ENCODE measurements at regions not wholly inside any gene's neighbourhood (a gene's known extent, or its start where the extent isn't known, plus 50 kb on each side); places are given as distances from the start of the nearest gene placed in this dataset.

GRCh38 chr11:70615036-70615875 is 216.9 kb downstream of the CTTN start:
- TF ChIP-seq CTCF (IDR thresholded peaks at IDR 0.05) = no peak
- no peak for TF ChIP-seq POLR2A (IDR thresholded peaks at IDR 0.05)

Data from thyroid gland (tissue), 4 donors.